WTC11 (cell line): ENCODE measurements at regions not wholly inside any gene's neighbourhood (a gene's known extent, or its start where the extent isn't known, plus 50 kb on each side); places are given as distances from the start of the nearest gene placed in this dataset.

Experiments
- CREB1 ChIP-seq: sonication (generic); formaldehyde crosslinking; IDR thresholded peaks from 2 replicates; pipeline ENCODE4 v1.8.0; 2023; ENCODE audit warnings: mild to moderate bottlenecking, missing genetic modification reagents
- SP1 ChIP-seq: sonication (generic); formaldehyde crosslinking; conservative IDR thresholded peaks from 2 replicates; pipeline ENCODE4 v1.8.1; 2022; ENCODE audit warnings: missing genetic modification reagents
- TF ChIP-seq, protein P1 (sequence below): fragments of 200-600 bp; IDR thresholded peaks from 2 replicates; pipeline ENCODE4 v1.8.0; 2022; ENCODE audit warnings: antibody characterized with exemption
- TF ChIP-seq, protein P2 (sequence below): sonication (generic); formaldehyde crosslinking; IDR thresholded peaks from 2 replicates; pipeline ENCODE4 v1.8.1; 2022; ENCODE audit warnings: mild to moderate bottlenecking, missing genetic modification reagents, moderate library complexity, borderline replicate concordance
- TF ChIP-seq, protein P3 (sequence below): sonication (generic); formaldehyde crosslinking; IDR thresholded peaks from 2 replicates; pipeline ENCODE4 v1.8.0; 2022; ENCODE audit warnings: mild to moderate bottlenecking, missing genetic modification reagents

DNA sequence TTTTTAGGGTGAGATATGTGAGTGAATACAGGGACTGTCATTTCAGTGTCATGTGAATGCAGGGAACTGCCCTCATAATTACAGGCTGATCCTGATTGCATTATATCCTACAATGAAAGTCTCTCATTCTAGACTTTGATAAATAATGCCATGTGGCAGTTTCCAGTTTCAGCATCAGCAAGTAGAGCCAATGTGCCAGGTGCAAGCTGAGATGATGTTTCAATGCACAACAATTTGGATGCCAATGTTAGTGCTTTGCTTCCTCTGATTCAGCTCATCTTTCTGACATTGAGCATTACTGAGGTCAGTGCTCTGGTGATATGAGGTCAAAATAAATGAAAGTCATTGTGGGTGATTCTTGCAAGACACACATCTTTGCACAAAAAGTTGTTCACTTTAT is 63.7 kb upstream of the TFPI start:
- TF ChIP-seq, protein P1, sequence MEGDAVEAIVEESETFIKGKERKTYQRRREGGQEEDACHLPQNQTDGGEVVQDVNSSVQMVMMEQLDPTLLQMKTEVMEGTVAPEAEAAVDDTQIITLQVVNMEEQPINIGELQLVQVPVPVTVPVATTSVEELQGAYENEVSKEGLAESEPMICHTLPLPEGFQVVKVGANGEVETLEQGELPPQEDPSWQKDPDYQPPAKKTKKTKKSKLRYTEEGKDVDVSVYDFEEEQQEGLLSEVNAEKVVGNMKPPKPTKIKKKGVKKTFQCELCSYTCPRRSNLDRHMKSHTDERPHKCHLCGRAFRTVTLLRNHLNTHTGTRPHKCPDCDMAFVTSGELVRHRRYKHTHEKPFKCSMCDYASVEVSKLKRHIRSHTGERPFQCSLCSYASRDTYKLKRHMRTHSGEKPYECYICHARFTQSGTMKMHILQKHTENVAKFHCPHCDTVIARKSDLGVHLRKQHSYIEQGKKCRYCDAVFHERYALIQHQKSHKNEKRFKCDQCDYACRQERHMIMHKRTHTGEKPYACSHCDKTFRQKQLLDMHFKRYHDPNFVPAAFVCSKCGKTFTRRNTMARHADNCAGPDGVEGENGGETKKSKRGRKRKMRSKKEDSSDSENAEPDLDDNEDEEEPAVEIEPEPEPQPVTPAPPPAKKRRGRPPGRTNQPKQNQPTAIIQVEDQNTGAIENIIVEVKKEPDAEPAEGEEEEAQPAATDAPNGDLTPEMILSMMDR, result no peak
- TF ChIP-seq, protein P2, sequence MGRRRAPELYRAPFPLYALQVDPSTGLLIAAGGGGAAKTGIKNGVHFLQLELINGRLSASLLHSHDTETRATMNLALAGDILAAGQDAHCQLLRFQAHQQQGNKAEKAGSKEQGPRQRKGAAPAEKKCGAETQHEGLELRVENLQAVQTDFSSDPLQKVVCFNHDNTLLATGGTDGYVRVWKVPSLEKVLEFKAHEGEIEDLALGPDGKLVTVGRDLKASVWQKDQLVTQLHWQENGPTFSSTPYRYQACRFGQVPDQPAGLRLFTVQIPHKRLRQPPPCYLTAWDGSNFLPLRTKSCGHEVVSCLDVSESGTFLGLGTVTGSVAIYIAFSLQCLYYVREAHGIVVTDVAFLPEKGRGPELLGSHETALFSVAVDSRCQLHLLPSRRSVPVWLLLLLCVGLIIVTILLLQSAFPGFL (CRISPR knock-in tag), result no peak
- no peak for TF ChIP-seq CREB1 (CRISPR knock-in tag)
- TF ChIP-seq SP1 (CRISPR knock-in tag), result no peak
- TF ChIP-seq, protein P3, sequence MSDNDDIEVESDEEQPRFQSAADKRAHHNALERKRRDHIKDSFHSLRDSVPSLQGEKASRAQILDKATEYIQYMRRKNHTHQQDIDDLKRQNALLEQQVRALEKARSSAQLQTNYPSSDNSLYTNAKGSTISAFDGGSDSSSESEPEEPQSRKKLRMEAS (CRISPR knock-in tag), result no peak
